HG03469 (cell line): ENCODE measurements at regions not wholly inside any gene's neighbourhood (a gene's known extent, or its start where the extent isn't known, plus 50 kb on each side); places are given as distances from the start of the nearest gene placed in this dataset.

ENCODE experiments used
- ATAC-seq: cut with Tn5 transposase; IDR thresholded peaks from one replicate; pipeline ENCODE4 v1.9.1; 2021; ENCODE audit warnings: mild to moderate bottlenecking, moderate library complexity, moderate number of reproducible peaks; ENCODE audit not compliant: unreplicated experiment

GRCh38 chr7:47691988-47692387 lies 110.1 kb upstream of the TNS3 start:
- ATAC-seq = no peak

- ATAC-seq = no peak
These were observed 109.1 kb upstream of the TNS3 start for GRCh38 chr7:47690902-47691558.

GRCh38 chr7:47689558-47689957 lies 107.6 kb upstream of the TNS3 start:
- ATAC-seq = no peak

GRCh38 chr7:47688311-47689100 lies 106.6 kb upstream of the TNS3 start:
- ATAC-seq = no peak

GRCh38 chr7:47685712-47686376 lies 103.9 kb upstream of the TNS3 start:
- no peak for ATAC-seq

GRCh38 chr7:47685151-47685550 lies 103.2 kb upstream of the TNS3 start:
- ATAC-seq = no peak

GRCh38 chr7:47684728-47685127 lies 102.8 kb upstream of the TNS3 start:
- ATAC-seq = no peak

- no peak for ATAC-seq
These were observed 101.6 kb upstream of the TNS3 start for GRCh38 chr7:47683485-47683898.

GRCh38 chr7:47682874-47683273 lies 101.0 kb upstream of the TNS3 start:
- no peak for ATAC-seq

GRCh38 chr7:47681249-47681810 lies 99.4 kb upstream of the TNS3 start:
- no peak for ATAC-seq

GRCh38 chr7:47678641-47679380 lies 96.9 kb upstream of the TNS3 start:
- ATAC-seq = no peak

GRCh38 chr7:47677664-47678063 lies 95.8 kb upstream of the TNS3 start:
- ATAC-seq = no peak

GRCh38 chr7:47677093-47677492 lies 95.2 kb upstream of the TNS3 start:
- ATAC-seq = no peak

- no peak for ATAC-seq
These were observed 91.1 kb upstream of the TNS3 start for GRCh38 chr7:47672977-47673381.

GRCh38 chr7:47672271-47672791 lies 90.4 kb upstream of the TNS3 start:
- no peak for ATAC-seq

GRCh38 chr7:47671358-47671757 lies 89.4 kb upstream of the TNS3 start:
- ATAC-seq = no peak

GRCh38 chr7:47670729-47671128 lies 88.8 kb upstream of the TNS3 start:
- peak; percentile 63 for ATAC-seq

GRCh38 chr7:47669901-47670384 lies 88.0 kb upstream of the TNS3 start:
- no peak for ATAC-seq

GRCh38 chr7:47669178-47669891 lies 87.4 kb upstream of the TNS3 start:
- ATAC-seq = peak; percentile 86
